Pulmonary artery endothelial cell (primary cell): ENCODE measurements at regions not wholly inside any gene's neighbourhood (a gene's known extent, or its start where the extent isn't known, plus 50 kb on each side); places are given as distances from the start of the nearest gene placed in this dataset.

Experiments
- DNase-seq: peaks from one replicate; pipeline ENCODE4 v3.0.0-alpha.2; 2011; ENCODE audit warnings: low read depth, low spot score

- peak; percentile 29 for DNase-seq
Observed at GRCh38 chr15:36501063-36501678, 78.3 kb upstream of the CDIN1 start.

GRCh38 chr15:36502509-36502908, 76.9 kb upstream of the CDIN1 start:
- DNase-seq = no peak

- no peak for DNase-seq
Observed at GRCh38 chr15:36506733-36507356, 72.6 kb upstream of the CDIN1 start.

- no peak for DNase-seq
Observed at GRCh38 chr15:36507458-36507857, 72.0 kb upstream of the CDIN1 start.

GRCh38 chr15:36511594-36511993, 67.8 kb upstream of the CDIN1 start:
- DNase-seq = no peak

- DNase-seq = no peak
Observed at GRCh38 chr15:36517758-36518157, 61.7 kb upstream of the CDIN1 start.

- no peak for DNase-seq
Observed at GRCh38 chr15:36519067-36519466, 60.4 kb upstream of the CDIN1 start.

- no peak for DNase-seq
Observed at GRCh38 chr15:36525430-36525829, 54.0 kb upstream of the CDIN1 start.

GRCh38 chr15:36527235-36528162, 51.9 kb upstream of the CDIN1 start:
- no peak for DNase-seq

GRCh38 chr15:36529296-36530011, 50.0 kb upstream of the CDIN1 start:
- no peak for DNase-seq
